ENCODE measurements at regions not wholly inside any gene's neighbourhood (a gene's known extent, or its start where the extent isn't known, plus 50 kb on each side); places are given as distances from the start of the nearest gene placed in this dataset.
"Not testable (repeated sequence)": the region's sequence is repeated elsewhere in the genome, so short reads cannot be mapped to it uniquely, and the experiment has no call there.

GRCh38 chrX:25151749-25152148, 136.0 kb upstream of the ARX start:
- DNase-seq (ENCODE audit: low read depth, low spot score): no peak
- no peak overlapping the region for H3K27ac ChIP-seq

GRCh38 chrX:25144043-25144940, 128.5 kb upstream of the ARX start:
- no peak overlapping the region for H3K27ac ChIP-seq

GRCh38 chrX:25143596-25143995, 127.8 kb upstream of the ARX start:
- DNase-seq (ENCODE audit: low read depth, low spot score): no peak
- no peak overlapping the region for H3K27ac ChIP-seq

More at GRCh38 chrX:25144043-25144940, 128.5 kb upstream of the ARX start:
- DNase-seq (ENCODE audit: low read depth, low spot score): no peak

GRCh38 chrX:25141684-25142083, 125.9 kb upstream of the ARX start:
- no peak for DNase-seq (ENCODE audit: low read depth, low spot score)

GRCh38 chrX:25131055-25131454, 115.3 kb upstream of the ARX start:
- peak; percentile 2 for DNase-seq (ENCODE audit: low read depth, low spot score)

More at GRCh38 chrX:25141684-25142083, 125.9 kb upstream of the ARX start:
- H3K27ac ChIP-seq: no peak overlapping the region

GRCh38 chrX:25130619-25131018, 114.9 kb upstream of the ARX start:
- H3K27ac ChIP-seq: no peak overlapping the region
- no peak for DNase-seq (ENCODE audit: low read depth, low spot score)

More at GRCh38 chrX:25131055-25131454, 115.3 kb upstream of the ARX start:
- no peak overlapping the region for H3K27ac ChIP-seq

GRCh38 chrX:25125483-25125882, 109.7 kb upstream of the ARX start:
- no peak overlapping the region for H3K27ac ChIP-seq
- no peak for DNase-seq (ENCODE audit: low read depth, low spot score)

GRCh38 chrX:25124391-25124790, 108.6 kb upstream of the ARX start:
- H3K27ac ChIP-seq: no peak overlapping the region
- DNase-seq (ENCODE audit: low read depth, low spot score): no peak

- H3K27ac ChIP-seq: no peak overlapping the region
These were observed 96.4 kb upstream of the ARX start for GRCh38 chrX:25112156-25112555.

GRCh38 chrX:25108481-25108880, 92.7 kb upstream of the ARX start:
- DNase-seq (ENCODE audit: low read depth, low spot score): no peak
- no peak overlapping the region for H3K27ac ChIP-seq

More at GRCh38 chrX:25112156-25112555, 96.4 kb upstream of the ARX start:
- DNase-seq (ENCODE audit: low read depth, low spot score): no peak

- DNase-seq (ENCODE audit: low read depth, low spot score): no peak
- no peak overlapping the region for H3K27ac ChIP-seq
These were observed 89.5 kb upstream of the ARX start for GRCh38 chrX:25105221-25105620.

GRCh38 chrX:25096522-25097045, 80.8 kb upstream of the ARX start:
- no peak for DNase-seq (ENCODE audit: low read depth, low spot score)

GRCh38 chrX:25091152-25091551, 75.4 kb upstream of the ARX start:
- not testable (repeated sequence) for DNase-seq (ENCODE audit: low read depth, low spot score)

More at GRCh38 chrX:25096522-25097045, 80.8 kb upstream of the ARX start:
- H3K27ac ChIP-seq: no peak overlapping the region

GRCh38 chrX:25084446-25084845, 68.7 kb upstream of the ARX start:
- DNase-seq (ENCODE audit: low read depth, low spot score): no peak
- no peak overlapping the region for H3K27ac ChIP-seq

More at GRCh38 chrX:25091152-25091551, 75.4 kb upstream of the ARX start:
- not testable (repeated sequence) for H3K27ac ChIP-seq

- H3K27ac ChIP-seq: no peak overlapping the region
- peak; percentile 46 for DNase-seq (ENCODE audit: low read depth, low spot score)
These were observed 67.9 kb upstream of the ARX start for GRCh38 chrX:25083661-25084060.

- no peak for DNase-seq (ENCODE audit: low read depth, low spot score)
- no peak overlapping the region for H3K27ac ChIP-seq
These were observed 63.3 kb upstream of the ARX start for GRCh38 chrX:25079020-25079419.

GRCh38 chrX:25076941-25077500, 61.3 kb upstream of the ARX start:
- DNase-seq (ENCODE audit: low read depth, low spot score): no peak
- no peak overlapping the region for H3K27ac ChIP-seq

GRCh38 chrX:25072247-25072646, 56.5 kb upstream of the ARX start:
- H3K27ac ChIP-seq: no peak overlapping the region
- DNase-seq (ENCODE audit: low read depth, low spot score): no peak

GRCh38 chrX:25070038-25070437, 54.3 kb upstream of the ARX start:
- H3K27ac ChIP-seq: no peak overlapping the region
- no peak for DNase-seq (ENCODE audit: low read depth, low spot score)

GRCh38 chrX:25069209-25069608, 53.4 kb upstream of the ARX start:
- no peak for DNase-seq (ENCODE audit: low read depth, low spot score)
- no peak overlapping the region for H3K27ac ChIP-seq

- DNase-seq (ENCODE audit: low read depth, low spot score): no peak
- H3K27ac ChIP-seq: no peak overlapping the region
These were observed 52.6 kb upstream of the ARX start for GRCh38 chrX:25068340-25068739.
